ENCODE measurements at regions not wholly inside any gene's neighbourhood (a gene's known extent, or its start where the extent isn't known, plus 50 kb on each side); places are given as distances from the start of the nearest gene placed in this dataset.

- no peak for TF ChIP-seq CTCF (IDR thresholded peaks at IDR 0.05)
- no peak for TF ChIP-seq EZH2 (IDR thresholded peaks at IDR 0.05)
- TF ChIP-seq EZH2phosphoT487 (IDR thresholded peaks at IDR 0.05), result no peak
Measured at GRCh38 chr5:30845194-30845593, 348.3 kb upstream of the CDH6 start.
